ENCODE measurements at regions not wholly inside any gene's neighbourhood (a gene's known extent, or its start where the extent isn't known, plus 50 kb on each side); places are given as distances from the start of the nearest gene placed in this dataset.
"Not testable (repeated sequence)": the region's sequence is repeated elsewhere in the genome, so short reads cannot be mapped to it uniquely, and the experiment has no call there.

GRCh38 chr1:168490306-168490705 is 53.5 kb downstream of the XCL2 start:
- DNase-seq: no peak

GRCh38 chr1:168488138-168488537 is 55.7 kb downstream of the XCL2 start:
- DNase-seq: no peak

GRCh38 chr1:168486820-168487219 is 57.0 kb downstream of the XCL2 start:
- DNase-seq: not testable (repeated sequence)

GRCh38 chr1:168485048-168485447 is 58.7 kb downstream of the XCL2 start:
- no peak for DNase-seq

GRCh38 chr1:168484083-168484482 is 59.7 kb downstream of the XCL2 start:
- no peak for DNase-seq

- DNase-seq: no peak
Observed at GRCh38 chr1:168483539-168483938, 60.3 kb downstream of the XCL2 start.

GRCh38 chr1:168482106-168482505 is 61.7 kb downstream of the XCL2 start:
- DNase-seq: no peak

GRCh38 chr1:168481586-168481985 is 62.2 kb downstream of the XCL2 start:
- DNase-seq: no peak

GRCh38 chr1:168480997-168481396 is 62.8 kb downstream of the XCL2 start:
- DNase-seq: no peak

- DNase-seq: no peak
Observed at GRCh38 chr1:168477792-168478191, 66.0 kb downstream of the XCL2 start.

- no peak for DNase-seq
Observed at GRCh38 chr1:168476588-168477385, 67.0 kb downstream of the XCL2 start.

GRCh38 chr1:168474322-168474721 is 69.5 kb downstream of the XCL2 start:
- DNase-seq: no peak

- DNase-seq: no peak
Observed at GRCh38 chr1:168473126-168473525, 70.7 kb downstream of the XCL2 start.

GRCh38 chr1:168472223-168472622 is 71.6 kb downstream of the XCL2 start:
- DNase-seq: no peak

- no peak for DNase-seq
Observed at GRCh38 chr1:168470901-168471431, 72.8 kb downstream of the XCL2 start.

- no peak for DNase-seq
Observed at GRCh38 chr1:168469690-168470089, 74.1 kb downstream of the XCL2 start.

GRCh38 chr1:168468822-168469221 is 75.0 kb downstream of the XCL2 start:
- no peak for DNase-seq

GRCh38 chr1:168468042-168468809 is 75.6 kb downstream of the XCL2 start:
- no peak for DNase-seq

GRCh38 chr1:168467452-168467851 is 76.3 kb downstream of the XCL2 start:
- no peak for DNase-seq

- DNase-seq: no peak
Observed at GRCh38 chr1:168466714-168467131, 77.1 kb downstream of the XCL2 start.

- peak; percentile 95 for DNase-seq
Observed at GRCh38 chr1:168466092-168466713, 77.6 kb downstream of the XCL2 start.

- not testable (repeated sequence) for DNase-seq
Observed at GRCh38 chr1:168461108-168461507, 82.7 kb downstream of the XCL2 start.

- not testable (repeated sequence) for DNase-seq
Observed at GRCh38 chr1:168457296-168457695, 86.5 kb downstream of the XCL2 start.

All from COR-L47 (cell line).